ENCODE measurements at regions not wholly inside any gene's neighbourhood (a gene's known extent, or its start where the extent isn't known, plus 50 kb on each side); places are given as distances from the start of the nearest gene placed in this dataset.
"Not testable (repeated sequence)": the region's sequence is repeated elsewhere in the genome, so short reads cannot be mapped to it uniquely, and the experiment has no call there.

GRCh38 chr5:42989190-42989589 is 50.9 kb downstream of the ANXA2R start:
- no peak overlapping the region for H3K4me3 ChIP-seq (replicated peaks; ENCODE audit: low read depth, low read length)

GRCh38 chr5:42988568-42988967 is 51.6 kb downstream of the ANXA2R start:
- Histone ChIP-seq H3K36me3 (ENCODE audit: control insufficient read depth, insufficient read depth, low read length) (no peaks in the 10 kb centered on the region), H3K4me3 (replicated peaks; ENCODE audit: low read depth, low read length) (no peak overlapping the region), H3K27me3 (replicated peaks; ENCODE audit: control insufficient read depth, insufficient read depth, low read length) (no peaks in the 10 kb centered on the region)
- DNase-seq (ENCODE audit: extremely low read depth, insufficient read length), result no peak
- TF ChIP-seq CTCF (IDR thresholded peaks at IDR 0.05; ENCODE audit: insufficient read depth, low read length, poor library complexity, severe bottlenecking), result no peak

More at GRCh38 chr5:42989190-42989589, 50.9 kb downstream of the ANXA2R start:
- no peaks in the 10 kb centered on the region for H3K27me3 ChIP-seq (replicated peaks; ENCODE audit: control insufficient read depth, insufficient read depth, low read length)
- H3K36me3 ChIP-seq (ENCODE audit: control insufficient read depth, insufficient read depth, low read length), result no peaks in the 10 kb centered on the region
- DNase-seq (ENCODE audit: extremely low read depth, insufficient read length), result no peak
- no peak for TF ChIP-seq CTCF (IDR thresholded peaks at IDR 0.05; ENCODE audit: insufficient read depth, low read length, poor library complexity, severe bottlenecking)

GRCh38 chr5:42985129-42986037 is 54.7 kb downstream of the ANXA2R start:
- TF ChIP-seq CTCF (IDR thresholded peaks at IDR 0.05; ENCODE audit: insufficient read depth, low read length, poor library complexity, severe bottlenecking), result no peak
- Histone ChIP-seq H3K36me3 (ENCODE audit: control insufficient read depth, insufficient read depth, low read length) (no peaks in the 10 kb centered on the region), H3K4me3 (replicated peaks; ENCODE audit: low read depth, low read length) (no peak overlapping the region), H3K27me3 (replicated peaks; ENCODE audit: control insufficient read depth, insufficient read depth, low read length) (no peaks in the 10 kb centered on the region)
- no peak for DNase-seq (ENCODE audit: extremely low read depth, insufficient read length)

GRCh38 chr5:42984307-42984706 is 55.8 kb downstream of the ANXA2R start:
- Histone ChIP-seq H3K4me3 (replicated peaks; ENCODE audit: low read depth, low read length) (no peak overlapping the region), H3K27me3 (replicated peaks; ENCODE audit: control insufficient read depth, insufficient read depth, low read length) (no peaks in the 10 kb centered on the region), H3K36me3 (ENCODE audit: control insufficient read depth, insufficient read depth, low read length) (no peaks in the 10 kb centered on the region)
- DNase-seq (ENCODE audit: extremely low read depth, insufficient read length), result no peak
- TF ChIP-seq CTCF (IDR thresholded peaks at IDR 0.05; ENCODE audit: insufficient read depth, low read length, poor library complexity, severe bottlenecking), result no peak

GRCh38 chr5:42982107-42982622 is 58.0 kb downstream of the ANXA2R start:
- H3K4me3 ChIP-seq (replicated peaks; ENCODE audit: low read depth, low read length), result no peak overlapping the region
- no peaks in the 10 kb centered on the region for H3K36me3 ChIP-seq (ENCODE audit: control insufficient read depth, insufficient read depth, low read length)
- no peak for DNase-seq (ENCODE audit: extremely low read depth, insufficient read length)
- no peaks in the 10 kb centered on the region for H3K27me3 ChIP-seq (replicated peaks; ENCODE audit: control insufficient read depth, insufficient read depth, low read length)
- no peak for TF ChIP-seq CTCF (IDR thresholded peaks at IDR 0.05; ENCODE audit: insufficient read depth, low read length, poor library complexity, severe bottlenecking)

GRCh38 chr5:42981417-42982106 is 58.6 kb downstream of the ANXA2R start:
- not testable (repeated sequence) for H3K36me3 ChIP-seq (ENCODE audit: control insufficient read depth, insufficient read depth, low read length); H3K4me3 ChIP-seq (replicated peaks; ENCODE audit: low read depth, low read length); H3K27me3 ChIP-seq (replicated peaks; ENCODE audit: control insufficient read depth, insufficient read depth, low read length); DNase-seq (ENCODE audit: extremely low read depth, insufficient read length)

GRCh38 chr5:42981015-42981414 is 59.1 kb downstream of the ANXA2R start:
- H3K27me3 ChIP-seq (replicated peaks; ENCODE audit: control insufficient read depth, insufficient read depth, low read length); H3K4me3 ChIP-seq (replicated peaks; ENCODE audit: low read depth, low read length); H3K36me3 ChIP-seq (ENCODE audit: control insufficient read depth, insufficient read depth, low read length); DNase-seq (ENCODE audit: extremely low read depth, insufficient read length): not testable (repeated sequence)

GRCh38 chr5:42980391-42980790 is 59.7 kb downstream of the ANXA2R start:
- not testable (repeated sequence) for DNase-seq (ENCODE audit: extremely low read depth, insufficient read length); H3K36me3 ChIP-seq (ENCODE audit: control insufficient read depth, insufficient read depth, low read length); H3K27me3 ChIP-seq (replicated peaks; ENCODE audit: control insufficient read depth, insufficient read depth, low read length); H3K4me3 ChIP-seq (replicated peaks; ENCODE audit: low read depth, low read length)

Data from GM06990 (cell line).